Body of pancreas (tissue), 4 donors: ENCODE measurements at regions not wholly inside any gene's neighbourhood (a gene's known extent, or its start where the extent isn't known, plus 50 kb on each side); places are given as distances from the start of the nearest gene placed in this dataset.

ENCODE experiments used
- POLR2A ChIP-seq, 3 donors: fragments of 450-650 bp; IDR thresholded peaks; one replicate each; pipeline ENCODE4 v1.6.1; 2016; ENCODE audit warnings: antibody characterized with exemption in 3 of 3, mild to moderate bottlenecking in 2 of 3
- TF ChIP-seq, protein P1 (sequence below), 7 experiments: fragments of 450-650 bp in 4 of 7; fragments of 200-600 bp in 3 of 7; sonication (generic) in 3 of 7; IDR thresholded peaks; one replicate each; pipeline ENCODE4 v1.5.1; 2016 to 2019; ENCODE audit warnings: antibody characterized with exemption in 7 of 7

DNA sequence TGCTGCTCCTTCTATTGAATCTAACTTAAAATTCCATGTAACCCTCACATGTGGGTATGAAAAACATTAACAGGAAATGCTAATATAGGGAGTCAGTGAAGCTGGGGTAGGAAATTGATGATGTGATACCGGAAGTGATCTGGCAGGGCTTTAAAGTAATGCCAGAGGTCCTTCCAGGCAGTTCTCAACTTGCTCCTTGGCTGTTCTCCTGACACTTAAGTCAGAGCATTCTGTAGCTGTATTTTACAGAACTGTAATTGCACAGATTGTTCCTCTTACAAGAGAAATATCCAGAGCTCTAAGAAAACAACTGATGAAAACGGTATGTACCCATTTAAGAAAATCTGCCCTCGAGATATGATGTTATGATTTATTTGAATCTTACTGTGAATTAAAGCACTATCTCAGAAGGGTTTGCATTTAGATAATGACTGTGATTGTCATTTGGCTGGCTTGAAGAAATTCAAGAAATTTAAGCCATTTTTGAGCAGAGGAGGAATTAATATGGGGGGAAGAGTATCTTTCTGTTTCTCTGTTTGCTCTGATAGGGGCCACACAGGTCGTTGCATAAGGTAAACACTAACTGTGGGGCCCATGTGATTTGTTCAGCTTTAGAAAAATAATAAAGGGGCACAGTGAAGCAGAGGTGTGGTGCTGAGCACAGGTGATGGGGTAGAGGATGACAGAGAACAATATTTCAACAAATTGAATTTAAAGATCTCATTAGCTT, 88.4 kb downstream of the BBS10 start:
- no peak for TF ChIP-seq POLR2A (IDR thresholded peaks at IDR 0.05)
- TF ChIP-seq, protein P1, sequence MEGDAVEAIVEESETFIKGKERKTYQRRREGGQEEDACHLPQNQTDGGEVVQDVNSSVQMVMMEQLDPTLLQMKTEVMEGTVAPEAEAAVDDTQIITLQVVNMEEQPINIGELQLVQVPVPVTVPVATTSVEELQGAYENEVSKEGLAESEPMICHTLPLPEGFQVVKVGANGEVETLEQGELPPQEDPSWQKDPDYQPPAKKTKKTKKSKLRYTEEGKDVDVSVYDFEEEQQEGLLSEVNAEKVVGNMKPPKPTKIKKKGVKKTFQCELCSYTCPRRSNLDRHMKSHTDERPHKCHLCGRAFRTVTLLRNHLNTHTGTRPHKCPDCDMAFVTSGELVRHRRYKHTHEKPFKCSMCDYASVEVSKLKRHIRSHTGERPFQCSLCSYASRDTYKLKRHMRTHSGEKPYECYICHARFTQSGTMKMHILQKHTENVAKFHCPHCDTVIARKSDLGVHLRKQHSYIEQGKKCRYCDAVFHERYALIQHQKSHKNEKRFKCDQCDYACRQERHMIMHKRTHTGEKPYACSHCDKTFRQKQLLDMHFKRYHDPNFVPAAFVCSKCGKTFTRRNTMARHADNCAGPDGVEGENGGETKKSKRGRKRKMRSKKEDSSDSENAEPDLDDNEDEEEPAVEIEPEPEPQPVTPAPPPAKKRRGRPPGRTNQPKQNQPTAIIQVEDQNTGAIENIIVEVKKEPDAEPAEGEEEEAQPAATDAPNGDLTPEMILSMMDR (IDR thresholded peaks at IDR 0.05) = no peak
